A549 (cell line): ENCODE measurements at regions not wholly inside any gene's neighbourhood (a gene's known extent, or its start where the extent isn't known, plus 50 kb on each side); places are given as distances from the start of the nearest gene placed in this dataset.
"Not testable (repeated sequence)": the region's sequence is repeated elsewhere in the genome, so short reads cannot be mapped to it uniquely, and the experiment has no call there.

Source experiments
- ATAC-seq, 2 experiments: fragments of 200-7000 bp in 1 of 2; fragments of >200 bp in 1 of 2; cut with Nextera tagmentation in 1 of 2; cut with Tn5 transposase in 1 of 2; 3 replicates each; pipeline versions ENCODE4 v1.8.0 to v1.9.1; 2018 to 2020; ENCODE audit warnings: mild to moderate bottlenecking in 1 of 2, moderate library complexity in 1 of 2
- CTCF ChIA-PET: fragments of 300-600 bp; sonication (Branson Sonifier 250); formaldehyde crosslinking; extraction: SDS; loops from one replicate; lab custom pipeline; 2021; ENCODE audit warnings: antibody characterized with exemption, inconsistent platforms; lab: Yijun Ruan, JAX
- POLR2A ChIA-PET: fragments of 350-600 bp; formaldehyde crosslinking; extraction: SDS; loops from one replicate; lab custom pipeline; 2021; ENCODE audit warnings: antibody characterized with exemption, inconsistent platforms; lab: Yijun Ruan, JAX
- DNase-seq, 2 experiments: peaks; one replicate each; pipeline versions ENCODE4 v3.0.0 to v3.0.0-alpha.2; 2011 to 2016; ENCODE audit warnings: low read depth in 1 of 2, low spot score in 1 of 2
- FAIRE-seq: peaks from 2 replicates; lab custom pipeline; 2011; peaks lifted over from hg19 to GRCh38; lab: Jason Lieb, UNC
- H3K27ac ChIP-seq, 2 experiments: fragments of >200 bp; sonication (Bioruptor Twin); formaldehyde crosslinking; 3 replicates each; pipeline ENCODE4 v1.5.1; 2016 to 2017
- H3K4me1 ChIP-seq: fragments of >200 bp; sonication (Bioruptor Twin); formaldehyde crosslinking; 3 replicates; pipeline ENCODE4 v1.6.1; 2016
- H3K4me2 ChIP-seq: fragments of >200 bp; sonication (Bioruptor Twin); formaldehyde crosslinking; 3 replicates; pipeline ENCODE4 v1.6.1; 2016
- H3K4me3 ChIP-seq: fragments of >200 bp; sonication (Bioruptor Twin); formaldehyde crosslinking; 3 replicates; pipeline ENCODE4 v1.5.1; 2016
- H3K9me3 ChIP-seq: fragments of >200 bp; sonication (Bioruptor Twin); formaldehyde crosslinking; 3 replicates; pipeline ENCODE4 v1.6.1; 2016
- CBX8 ChIP-seq: fragments of 200-600 bp; sonication (generic); IDR thresholded peaks from 2 replicates; pipeline ENCODE4 v1.6.1; 2016
- EHF ChIP-seq: fragments of 250-450 bp; sonication (Bioruptor Pico); IDR thresholded peaks from 2 replicates; pipeline ENCODE4 v1.5.0; 2020; ENCODE audit warnings: mild to moderate bottlenecking
- EHMT2 ChIP-seq: fragments of 200-600 bp; sonication (generic); IDR thresholded peaks from 2 replicates; pipeline ENCODE4 v1.6.1; 2016; ENCODE audit warnings: antibody characterized with exemption, low read depth, mild to moderate bottlenecking, moderate library complexity
- EP300 ChIP-seq, 2 experiments: fragments of >200 bp; sonication (Bioruptor Twin); formaldehyde crosslinking; IDR thresholded peaks; 2 replicates in 1 of 2; 3 replicates in 1 of 2; pipeline ENCODE4 v1.6.1; 2016 to 2017
- HDAC2 ChIP-seq: fragments of 200-600 bp; sonication (generic); IDR thresholded peaks from 2 replicates; pipeline ENCODE4 v1.6.1; 2016
- HEYL ChIP-seq: fragments of 250-450 bp; sonication (Bioruptor Pico); IDR thresholded peaks from 2 replicates; pipeline ENCODE4 v1.8.0; 2021; ENCODE audit warnings: mild to moderate bottlenecking, moderate library complexity
- HOXA7 ChIP-seq: fragments of 250-450 bp; sonication (Bioruptor Pico); IDR thresholded peaks from 2 replicates; pipeline ENCODE4 v1.5.0; 2020; ENCODE audit warnings: mild to moderate bottlenecking, moderate library complexity
- HOXB13 ChIP-seq: fragments of 250-450 bp; sonication (Bioruptor Pico); IDR thresholded peaks from 2 replicates; pipeline ENCODE4 v1.5.0; 2020; ENCODE audit warnings: low read depth, mild to moderate bottlenecking, moderate library complexity
- KDM1A ChIP-seq: fragments of 200-600 bp; sonication (generic); IDR thresholded peaks from 2 replicates; pipeline ENCODE4 v1.6.1; 2016; ENCODE audit warnings: low read depth, mild to moderate bottlenecking
- MAFK ChIP-seq: fragments of 450-650 bp; IDR thresholded peaks from 2 replicates; pipeline ENCODE4 v1.6.1; 2014; ENCODE audit not compliant: partially characterized antibody
- MAZ ChIP-seq: fragments of 150-350 bp; IDR thresholded peaks from 2 replicates; pipeline ENCODE4 v1.6.1; 2014; ENCODE audit warnings: antibody characterized with exemption, low read depth, low read length, borderline replicate concordance
- NFE2L2 ChIP-seq: fragments of 150-350 bp; conservative IDR thresholded peaks from 2 replicates; pipeline ENCODE4 v1.6.1; 2014; ENCODE audit warnings: low read length
- NPAS2 ChIP-seq: fragments of 250-450 bp; sonication (Bioruptor Pico); IDR thresholded peaks from 2 replicates; pipeline ENCODE4 v1.8.0; 2022; ENCODE audit warnings: mild to moderate bottlenecking, moderate library complexity, borderline replicate concordance
- NR3C1 ChIP-seq: fragments of >200 bp; sonication (Bioruptor Twin); formaldehyde crosslinking; IDR thresholded peaks from 3 replicates; pipeline ENCODE4 v1.6.1; 2017
- PHF8 ChIP-seq: fragments of 200-600 bp; sonication (generic); IDR thresholded peaks from 2 replicates; pipeline ENCODE4 v1.6.1; 2016; ENCODE audit warnings: low read depth, mild to moderate bottlenecking, antibody characterized with exemption, moderate library complexity, borderline replicate concordance
- POLR2A ChIP-seq: IDR thresholded peaks from 2 replicates; pipeline ENCODE4 v1.6.1; 2012; ENCODE audit warnings: mild to moderate bottlenecking, low read length
- POLR2AphosphoS2 ChIP-seq: conservative IDR thresholded peaks from 2 replicates; pipeline ENCODE4 v1.6.1; 2012; ENCODE audit warnings: low read length, improper control_type of control experiment, inconsistent platforms
- RARB ChIP-seq: fragments of 250-450 bp; sonication (Bioruptor Pico); IDR thresholded peaks from 2 replicates; pipeline ENCODE4 v1.8.0; 2021; ENCODE audit warnings: mild to moderate bottlenecking, moderate library complexity
- RCOR1 ChIP-seq: fragments of 150-350 bp; IDR thresholded peaks from 2 replicates; pipeline ENCODE4 v1.6.1; 2014; ENCODE audit warnings: antibody characterized with exemption, low read length, low read depth
- RNF2 ChIP-seq: fragments of 200-600 bp; sonication (generic); IDR thresholded peaks from 2 replicates; pipeline ENCODE4 v1.6.1; 2016; ENCODE audit warnings: low read depth, mild to moderate bottlenecking, antibody characterized with exemption, moderate library complexity, borderline replicate concordance
- SMC3 ChIP-seq: fragments of >200 bp; sonication (Bioruptor Twin); formaldehyde crosslinking; IDR thresholded peaks from 3 replicates; pipeline ENCODE4 v1.6.1; 2018; ENCODE audit warnings: inconsistent platforms
- SREBF2 ChIP-seq: fragments of 450-650 bp; IDR thresholded peaks from 2 replicates; pipeline ENCODE4 v1.6.1; 2014; ENCODE audit warnings: mild to moderate bottlenecking, moderate library complexity
- WGBS: methylation state at CpG from one replicate; pipeline ENCODE4 v1.1.6; 2017; ENCODE audit errors: missing lambda C conversion rate; 5-methylcytosine and 5-hydroxymethylcytosine counted together
- TF ChIP-seq, protein P1 (sequence below): IDR thresholded peaks from 2 replicates; pipeline ENCODE4 v1.6.1; 2012; ENCODE audit warnings: low read depth, borderline replicate concordance
- TF ChIP-seq, protein P2 (sequence below): IDR thresholded peaks from 2 replicates; pipeline ENCODE4 v1.6.1; 2012
- TF ChIP-seq, protein P3 (sequence below): IDR thresholded peaks from 2 replicates; pipeline ENCODE4 v1.6.1; 2012
- TF ChIP-seq, protein P4 (sequence below): fragments of 250-450 bp; sonication (Bioruptor Pico); IDR thresholded peaks from 2 replicates; pipeline ENCODE4 v1.5.0; 2021; ENCODE audit warnings: mild to moderate bottlenecking, moderate library complexity, borderline replicate concordance

DNA sequence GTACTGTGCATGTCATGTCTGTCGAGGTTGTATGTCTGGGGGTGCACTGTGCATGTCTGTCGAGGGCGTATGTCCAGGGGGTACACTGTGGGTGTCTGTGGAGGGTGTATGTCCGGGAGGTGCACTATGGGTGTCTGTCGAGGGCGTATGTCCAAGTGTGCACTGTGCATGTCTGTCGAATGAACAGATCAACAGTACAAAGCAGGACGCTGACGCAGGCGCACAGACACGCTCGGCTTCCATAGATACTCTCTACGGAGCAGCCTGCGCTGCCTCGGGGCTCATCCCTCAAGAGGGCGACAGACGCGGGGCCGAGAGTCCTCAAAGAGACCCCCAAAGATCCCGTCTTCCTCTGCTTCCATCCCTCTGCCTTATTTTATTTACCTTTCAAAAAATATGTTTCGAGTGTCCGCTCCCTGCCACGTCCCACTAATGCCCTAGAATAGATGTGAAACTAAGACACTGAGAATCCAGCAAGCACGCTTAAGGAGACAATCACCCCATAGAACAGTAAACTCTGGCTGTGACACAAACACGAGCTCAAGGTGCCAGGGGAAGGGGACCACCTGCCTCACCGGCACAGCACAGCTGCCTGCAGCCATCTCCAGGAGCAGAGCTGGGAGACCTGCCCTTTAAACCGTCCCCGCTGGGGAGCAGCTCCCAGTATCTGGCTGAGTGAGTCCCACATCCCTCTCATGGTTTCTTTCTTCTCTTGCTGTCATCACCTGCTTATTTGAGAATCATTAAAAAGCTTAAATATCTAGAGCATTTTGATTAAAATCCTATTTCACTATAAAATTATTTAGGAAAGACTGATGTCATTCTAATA, 250.5 kb upstream of the MYT1L start:
- H3K9me3 ChIP-seq, result no peaks in the 10 kb centered on the region
- H3K27ac ChIP-seq, result no peak overlapping the region
- 31% methylated on average over 28 of the region's 28 CpGs for WGBS
- ATAC-seq, result peak in 1 of 2 experiments; percentile 40; a peak in 2 of 6 replicates
- H3K4me1 ChIP-seq, result no peaks in the 10 kb centered on the region
- TF ChIP-seq HEYL (CRISPR knock-in tag) (no peak), NFE2L2 (no peak)
- H3K4me2 ChIP-seq, result no peak overlapping the region
- no peak for DNase-seq
- CTCF ChIA-PET, result no interaction called here
- no peak overlapping the region for H3K4me3 ChIP-seq
- POLR2A ChIA-PET, result no interaction called here
- FAIRE-seq, result no peak

DNA sequence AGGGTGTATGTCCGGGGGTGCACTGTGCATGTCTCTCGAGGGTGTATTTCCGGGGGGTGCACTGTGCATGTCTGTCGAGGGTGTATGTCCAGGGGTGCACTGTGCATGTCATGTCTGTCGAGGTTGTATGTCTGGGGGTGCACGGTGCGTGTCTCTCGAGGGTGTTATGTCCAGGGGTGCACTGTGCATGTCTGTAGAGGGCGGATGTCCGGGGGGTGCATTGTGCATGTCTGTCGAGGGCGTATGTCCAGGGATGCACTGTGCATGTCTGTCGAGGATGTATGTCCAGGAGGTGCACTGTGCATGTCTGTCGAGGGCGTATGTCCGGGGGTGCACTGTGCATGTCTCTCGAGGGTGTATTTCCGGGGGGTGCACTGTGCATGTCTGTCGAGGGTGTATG, 249.8 kb upstream of the MYT1L start:
- CTCF ChIA-PET, DNase-seq, H3K4me1 ChIP-seq, FAIRE-seq, H3K27ac ChIP-seq, H3K9me3 ChIP-seq, H3K4me2 ChIP-seq, H3K4me3 ChIP-seq, POLR2A ChIA-PET, ATAC-seq: not testable (repeated sequence)
- 28% methylated on average over 12 of the region's 19 CpGs for WGBS

DNA sequence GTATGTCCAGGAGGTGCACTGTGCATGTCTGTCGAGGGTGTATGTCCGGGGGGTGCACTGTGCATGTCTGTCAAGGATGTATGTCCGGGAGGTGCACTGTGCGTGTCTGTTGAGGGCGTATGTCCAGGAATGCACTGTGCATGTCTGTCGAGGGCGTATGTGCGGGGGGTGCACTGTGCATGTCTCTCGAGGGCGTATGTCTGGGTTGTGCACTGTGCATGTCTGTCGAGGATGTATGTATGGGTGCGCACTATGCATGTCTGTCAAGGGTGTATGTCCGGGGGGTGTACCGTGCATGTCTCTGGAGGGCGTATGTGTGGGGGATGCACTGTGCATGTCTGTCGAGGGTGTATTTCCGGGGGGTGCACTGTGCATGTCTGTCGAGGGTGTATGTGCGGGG, 249.3 kb upstream of the MYT1L start:
- no peak overlapping the region for H3K4me3 ChIP-seq
- no peak for DNase-seq

DNA sequence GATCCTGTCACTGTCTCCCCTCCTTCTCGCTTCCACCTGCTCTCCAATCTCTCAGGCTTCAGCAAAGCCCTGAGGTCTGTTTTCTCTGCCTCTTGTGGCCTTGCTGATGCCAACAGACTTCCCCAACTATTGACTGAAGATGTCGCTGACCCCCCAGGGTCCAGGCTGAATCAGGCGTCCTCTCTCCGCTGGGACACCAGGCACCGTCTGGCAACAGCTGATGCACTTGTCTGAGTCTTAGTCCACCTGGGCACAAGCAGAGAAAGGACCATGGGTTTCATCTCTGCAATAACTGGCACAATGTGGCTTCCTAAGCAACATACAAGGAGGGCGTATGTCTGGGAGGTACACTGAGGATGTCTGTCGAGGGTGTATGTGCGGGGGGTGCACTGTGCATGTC, 248.7 kb upstream of the MYT1L start:
- CTCF ChIA-PET, result no interaction called here

More for the DNA sequence above, 249.3 kb upstream of the MYT1L start:
- H3K9me3 ChIP-seq, result no peaks in the 10 kb centered on the region
- TF ChIP-seq SREBF2 (no peak), PHF8 (no peak), HOXA7 (no peak), RARB (CRISPR knock-in tag) (no peak), POLR2AphosphoS2 (no peak), EP300 (IDR thresholded peaks at IDR 0.05) (no peak), HOXB13 (CRISPR knock-in tag) (no peak), SMC3 (no peak), EHF (CRISPR knock-in tag) (no peak), KDM1A (no peak), EHMT2 (no peak), MAFK (no peak), CBX8 (no peak), MAZ (no peak)
- TF ChIP-seq, protein P1, sequence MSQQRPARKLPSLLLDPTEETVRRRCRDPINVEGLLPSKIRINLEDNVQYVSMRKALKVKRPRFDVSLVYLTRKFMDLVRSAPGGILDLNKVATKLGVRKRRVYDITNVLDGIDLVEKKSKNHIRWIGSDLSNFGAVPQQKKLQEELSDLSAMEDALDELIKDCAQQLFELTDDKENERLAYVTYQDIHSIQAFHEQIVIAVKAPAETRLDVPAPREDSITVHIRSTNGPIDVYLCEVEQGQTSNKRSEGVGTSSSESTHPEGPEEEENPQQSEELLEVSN, result no peak
- TF ChIP-seq, protein P2, sequence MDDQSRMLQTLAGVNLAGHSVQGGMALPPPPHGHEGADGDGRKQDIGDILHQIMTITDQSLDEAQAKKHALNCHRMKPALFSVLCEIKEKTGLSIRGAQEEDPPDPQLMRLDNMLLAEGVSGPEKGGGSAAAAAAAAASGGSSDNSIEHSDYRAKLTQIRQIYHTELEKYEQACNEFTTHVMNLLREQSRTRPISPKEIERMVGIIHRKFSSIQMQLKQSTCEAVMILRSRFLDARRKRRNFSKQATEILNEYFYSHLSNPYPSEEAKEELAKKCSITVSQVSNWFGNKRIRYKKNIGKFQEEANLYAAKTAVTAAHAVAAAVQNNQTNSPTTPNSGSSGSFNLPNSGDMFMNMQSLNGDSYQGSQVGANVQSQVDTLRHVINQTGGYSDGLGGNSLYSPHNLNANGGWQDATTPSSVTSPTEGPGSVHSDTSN, result no peak
- TF ChIP-seq, all 56 proteins: peak for 0
- Histone ChIP-seq H3K4me1 (no peaks in the 10 kb centered on the region), H3K27ac (no peak overlapping the region), H3K4me2 (no peak overlapping the region)
- CTCF ChIA-PET, result no interaction called here
- FAIRE-seq, result no peak
- POLR2A ChIA-PET, result no interaction called here
- WGBS, result 49% methylated on average over 16 of the region's 19 CpGs
- ATAC-seq, result no peak

More for the DNA sequence above, 248.7 kb upstream of the MYT1L start:
- ATAC-seq (no peak), DNase-seq (no peak), FAIRE-seq (no peak)
- Histone ChIP-seq H3K4me2 (no peak overlapping the region), H3K9me3 (no peaks in the 10 kb centered on the region), H3K4me1 (no peaks in the 10 kb centered on the region), H3K4me3 (no peak overlapping the region), H3K27ac (no peak overlapping the region)
- TF ChIP-seq NFE2L2, result no peak
- TF ChIP-seq POLR2A, result no peak
- TF ChIP-seq, protein P3, sequence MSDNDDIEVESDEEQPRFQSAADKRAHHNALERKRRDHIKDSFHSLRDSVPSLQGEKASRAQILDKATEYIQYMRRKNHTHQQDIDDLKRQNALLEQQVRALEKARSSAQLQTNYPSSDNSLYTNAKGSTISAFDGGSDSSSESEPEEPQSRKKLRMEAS, result no peak
- TF ChIP-seq RNF2, result no peak
- no peak for TF ChIP-seq NPAS2
- no peak for TF ChIP-seq EHMT2
- TF ChIP-seq, protein P4, sequence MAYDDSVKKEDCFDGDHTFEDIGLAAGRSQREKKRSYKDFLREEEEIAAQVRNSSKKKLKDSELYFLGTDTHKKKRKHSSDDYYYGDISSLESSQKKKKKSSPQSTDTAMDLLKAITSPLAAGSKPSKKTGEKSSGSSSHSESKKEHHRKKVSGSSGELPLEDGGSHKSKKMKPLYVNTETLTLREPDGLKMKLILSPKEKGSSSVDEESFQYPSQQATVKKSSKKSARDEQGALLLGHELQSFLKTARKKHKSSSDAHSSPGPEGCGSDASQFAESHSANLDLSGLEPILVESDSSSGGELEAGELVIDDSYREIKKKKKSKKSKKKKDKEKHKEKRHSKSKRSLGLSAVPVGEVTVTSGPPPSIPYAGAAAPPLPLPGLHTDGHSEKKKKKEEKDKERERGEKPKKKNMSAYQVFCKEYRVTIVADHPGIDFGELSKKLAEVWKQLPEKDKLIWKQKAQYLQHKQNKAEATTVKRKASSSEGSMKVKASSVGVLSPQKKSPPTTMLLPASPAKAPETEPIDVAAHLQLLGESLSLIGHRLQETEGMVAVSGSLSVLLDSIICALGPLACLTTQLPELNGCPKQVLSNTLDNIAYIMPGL (CRISPR knock-in tag), result no peak
- no peak for TF ChIP-seq NR3C1
- no peak for TF ChIP-seq RCOR1
- TF ChIP-seq HDAC2, result no peak
- POLR2A ChIA-PET, result no interaction called here
- 15% methylated on average over 6 of the region's 8 CpGs for WGBS
